ENCODE measurements at regions not wholly inside any gene's neighbourhood (a gene's known extent, or its start where the extent isn't known, plus 50 kb on each side); places are given as distances from the start of the nearest gene placed in this dataset.
"Not testable (repeated sequence)": the region's sequence is repeated elsewhere in the genome, so short reads cannot be mapped to it uniquely, and the experiment has no call there.

DNA sequence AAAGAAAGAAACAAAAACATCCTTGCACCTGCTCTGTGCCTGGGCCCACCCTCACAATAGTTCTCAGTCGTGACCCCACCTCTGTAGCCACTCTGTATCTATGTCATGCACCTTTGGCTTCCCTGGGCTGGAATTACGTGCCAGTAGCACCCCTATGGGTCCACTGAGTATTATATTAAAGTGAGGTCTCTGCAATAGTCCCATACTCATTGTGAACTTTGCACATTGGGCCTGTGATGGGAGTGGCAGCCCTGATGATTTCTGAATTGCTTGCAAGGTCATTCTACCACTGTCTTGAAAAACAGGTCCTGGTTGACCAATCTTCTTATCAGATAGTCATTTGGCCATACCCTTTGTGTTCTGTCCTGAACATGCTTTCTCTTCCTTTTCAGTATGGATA, 1012.1 kb downstream of the RAB28 start:
- H3K9me3 ChIP-seq: no peaks in the 10 kb centered on the region
- intact Hi-C loops (cut with DNase I): no loop called here
- TF ChIP-seq, protein P1, sequence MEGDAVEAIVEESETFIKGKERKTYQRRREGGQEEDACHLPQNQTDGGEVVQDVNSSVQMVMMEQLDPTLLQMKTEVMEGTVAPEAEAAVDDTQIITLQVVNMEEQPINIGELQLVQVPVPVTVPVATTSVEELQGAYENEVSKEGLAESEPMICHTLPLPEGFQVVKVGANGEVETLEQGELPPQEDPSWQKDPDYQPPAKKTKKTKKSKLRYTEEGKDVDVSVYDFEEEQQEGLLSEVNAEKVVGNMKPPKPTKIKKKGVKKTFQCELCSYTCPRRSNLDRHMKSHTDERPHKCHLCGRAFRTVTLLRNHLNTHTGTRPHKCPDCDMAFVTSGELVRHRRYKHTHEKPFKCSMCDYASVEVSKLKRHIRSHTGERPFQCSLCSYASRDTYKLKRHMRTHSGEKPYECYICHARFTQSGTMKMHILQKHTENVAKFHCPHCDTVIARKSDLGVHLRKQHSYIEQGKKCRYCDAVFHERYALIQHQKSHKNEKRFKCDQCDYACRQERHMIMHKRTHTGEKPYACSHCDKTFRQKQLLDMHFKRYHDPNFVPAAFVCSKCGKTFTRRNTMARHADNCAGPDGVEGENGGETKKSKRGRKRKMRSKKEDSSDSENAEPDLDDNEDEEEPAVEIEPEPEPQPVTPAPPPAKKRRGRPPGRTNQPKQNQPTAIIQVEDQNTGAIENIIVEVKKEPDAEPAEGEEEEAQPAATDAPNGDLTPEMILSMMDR (IDR thresholded peaks at IDR 0.05): no peak
- no peaks in the 10 kb centered on the region for H3K4me1 ChIP-seq
- ATAC-seq (no peak), DNase-seq (no peak)
- H3K4me3 ChIP-seq: no peak overlapping the region
- no peaks in the 10 kb centered on the region for H3K36me3 ChIP-seq
- H3K27ac ChIP-seq: no peak overlapping the region
- H3K27me3 ChIP-seq (ENCODE audit: low read depth): no peaks in the 10 kb centered on the region

DNA sequence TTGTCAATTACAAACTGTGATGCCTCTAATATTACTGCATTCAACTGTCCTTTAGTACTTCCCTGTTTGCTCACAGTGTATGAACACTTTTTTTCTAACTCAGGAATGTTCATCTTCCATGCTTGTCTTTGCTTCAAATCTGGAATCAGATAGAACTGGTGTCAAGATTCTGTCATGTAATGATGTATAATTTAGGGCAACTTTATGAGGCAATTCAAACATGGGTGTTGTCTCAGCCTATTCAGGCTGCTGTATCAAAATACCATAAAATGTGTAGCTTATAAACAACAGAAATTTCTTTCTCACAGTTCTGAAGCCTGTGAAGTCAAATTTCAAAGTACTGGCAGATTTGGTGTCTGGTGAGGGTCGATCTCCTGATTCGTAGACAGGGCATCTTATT, 1012.9 kb downstream of the RAB28 start:
- ATAC-seq (no peak), DNase-seq (no peak)
- TF ChIP-seq, protein P1 (IDR thresholded peaks at IDR 0.05): no peak
- H3K4me3 ChIP-seq: no peak overlapping the region
- H3K27ac ChIP-seq: no peak overlapping the region
- intact Hi-C loops (cut with DNase I): no loop called here
- H3K4me1 ChIP-seq: no peaks in the 10 kb centered on the region
- no peaks in the 10 kb centered on the region for H3K9me3 ChIP-seq
- H3K36me3 ChIP-seq: no peaks in the 10 kb centered on the region
- no peaks in the 10 kb centered on the region for H3K27me3 ChIP-seq (ENCODE audit: low read depth)

DNA sequence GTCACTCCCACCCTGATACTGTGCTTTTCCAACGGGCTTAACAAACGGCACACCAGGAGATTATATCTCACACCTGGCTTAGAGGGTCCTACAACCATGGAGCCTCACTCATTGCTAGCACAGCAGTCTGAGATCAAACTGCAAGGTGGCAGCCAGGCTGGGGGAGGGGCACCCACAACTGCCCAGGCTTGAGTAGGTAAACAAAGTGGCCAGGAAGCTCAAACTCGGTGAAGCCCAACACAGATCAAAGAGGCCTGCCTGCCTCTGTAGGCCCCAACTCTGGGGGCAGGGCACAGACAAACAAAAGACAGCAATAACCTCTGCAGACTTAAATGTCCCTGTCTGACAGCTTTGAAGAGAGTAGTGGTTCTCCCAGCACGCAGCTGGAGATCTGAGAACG, 1022.6 kb downstream of the RAB28 start:
- H3K27me3 ChIP-seq (ENCODE audit: low read depth); intact Hi-C loops (cut with DNase I); H3K4me1 ChIP-seq; H3K4me3 ChIP-seq; H3K27ac ChIP-seq; H3K36me3 ChIP-seq; ATAC-seq; H3K9me3 ChIP-seq; DNase-seq: not testable (repeated sequence)

DNA sequence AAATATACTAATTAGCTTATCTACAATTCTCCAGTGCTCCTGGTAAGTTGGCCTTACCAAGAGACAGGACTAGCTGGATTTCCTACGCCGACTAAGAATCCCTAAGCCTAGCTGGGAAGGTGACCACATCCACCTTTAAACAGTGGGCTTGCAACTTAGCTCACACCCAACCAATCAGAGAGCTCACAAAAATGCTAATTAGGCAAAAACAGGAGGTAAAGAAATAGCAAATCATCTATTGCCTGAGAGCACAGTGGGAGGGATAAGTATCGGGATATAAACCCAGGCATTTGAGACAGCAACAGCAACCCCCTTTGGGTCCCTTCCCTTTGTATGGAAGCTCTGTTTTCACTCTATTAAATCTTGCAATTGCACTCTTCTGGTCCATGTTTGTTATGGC, 1025.0 kb downstream of the RAB28 start:
- H3K9me3 ChIP-seq: no peaks in the 10 kb centered on the region
- H3K4me1 ChIP-seq: no peaks in the 10 kb centered on the region
- no peaks in the 10 kb centered on the region for H3K27me3 ChIP-seq (ENCODE audit: low read depth)
- TF ChIP-seq, protein P1 (IDR thresholded peaks at IDR 0.05): no peak
- H3K4me3 ChIP-seq: no peak overlapping the region
- H3K36me3 ChIP-seq: no peaks in the 10 kb centered on the region
- intact Hi-C loops (cut with DNase I): no loop called here
- no peak for ATAC-seq
- DNase-seq: no peak
- H3K27ac ChIP-seq: no peak overlapping the region

DNA sequence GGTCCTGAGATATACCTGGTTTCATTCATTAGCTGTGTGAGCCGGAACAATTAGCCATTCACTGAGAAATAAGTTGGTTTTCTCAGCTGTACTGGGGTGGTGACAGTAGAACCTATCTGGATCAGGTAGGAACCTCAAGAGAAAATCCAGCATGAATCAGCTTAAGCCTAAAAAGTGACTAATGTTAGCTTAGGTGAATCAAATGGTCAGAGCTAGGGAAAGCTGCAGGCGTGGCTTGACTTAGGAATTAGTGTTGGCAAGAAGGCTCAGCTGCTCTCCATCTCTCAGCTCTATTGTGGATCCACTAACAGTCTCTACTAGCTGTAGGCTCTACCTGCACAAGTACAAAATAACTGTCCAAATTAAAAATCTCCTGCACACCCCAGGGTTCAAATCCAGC, 1025.5 kb downstream of the RAB28 start:
- intact Hi-C loops (cut with DNase I): no loop called here
- H3K27ac ChIP-seq: no peak overlapping the region
- no peak for ATAC-seq
- H3K27me3 ChIP-seq (ENCODE audit: low read depth): no peaks in the 10 kb centered on the region
- no peak overlapping the region for H3K4me3 ChIP-seq
- H3K36me3 ChIP-seq: no peaks in the 10 kb centered on the region
- DNase-seq: no peak
- TF ChIP-seq, protein P1 (IDR thresholded peaks at IDR 0.05): no peak
- H3K9me3 ChIP-seq: no peaks in the 10 kb centered on the region
- no peaks in the 10 kb centered on the region for H3K4me1 ChIP-seq

DNA sequence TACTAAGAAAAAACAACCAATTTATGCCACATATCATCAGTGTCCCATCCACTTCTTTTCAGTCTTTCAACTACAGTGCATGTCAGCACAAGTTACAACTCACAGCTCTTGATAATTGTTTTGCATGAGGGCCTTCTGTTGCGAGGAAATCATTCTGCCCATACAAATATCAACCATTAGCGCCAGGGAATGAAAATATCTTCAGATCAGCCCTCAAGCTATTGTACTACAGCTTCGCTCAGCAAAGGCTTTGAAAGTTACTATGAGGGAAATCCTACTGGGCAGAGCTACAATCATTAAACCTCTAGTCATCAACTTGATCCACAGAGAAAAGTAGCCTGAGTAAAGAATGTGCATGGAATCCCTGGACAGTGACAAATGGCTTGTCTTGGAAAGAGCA, 1023.6 kb upstream of the HS3ST1 start:
- DNase-seq: no peak
- intact Hi-C loops (cut with DNase I): no loop called here
- TF ChIP-seq, protein P1 (IDR thresholded peaks at IDR 0.05): no peak
- H3K27me3 ChIP-seq (ENCODE audit: low read depth): no peaks in the 10 kb centered on the region
- H3K9me3 ChIP-seq: peaks cover 7% of the 10 kb centered on the region
- H3K36me3 ChIP-seq: no peaks in the 10 kb centered on the region
- H3K27ac ChIP-seq: no peak overlapping the region
- H3K4me1 ChIP-seq: no peaks in the 10 kb centered on the region
- ATAC-seq: no peak
- H3K4me3 ChIP-seq: no peak overlapping the region

All from lower lobe of right lung (tissue), 2 donors.